H1 (cell line): ENCODE measurements at regions not wholly inside any gene's neighbourhood (a gene's known extent, or its start where the extent isn't known, plus 50 kb on each side); places are given as distances from the start of the nearest gene placed in this dataset.

Source experiments
- CTCF ChIA-PET: fragments of 300-600 bp; sonication (Branson Sonifier 250); formaldehyde crosslinking; loops from one replicate; lab custom pipeline; 2021; ENCODE audit not compliant: partially characterized antibody; lab: Charles Lee
- POLR2A ChIA-PET: fragments of 300-600 bp; sonication (Branson Sonifier 250); formaldehyde crosslinking; loops from one replicate; lab custom pipeline; 2021; ENCODE audit warnings: inconsistent platforms; ENCODE audit not compliant: partially characterized antibody; lab: Charles Lee
- DNase-seq, 2 experiments: peaks; one replicate each; pipeline versions ENCODE4 v3.0.0 to v3.0.0-alpha.2; 2010 to 2022; ENCODE audit warnings: low spot score in 2 of 2, low read depth in 1 of 2, mixed read lengths in 1 of 2
- FAIRE-seq: peaks from 2 replicates; lab custom pipeline; 2011; peaks lifted over from hg19 to GRCh38; lab: Jason Lieb, UNC
- H2AFZ ChIP-seq: 2 replicates; pipeline ENCODE4 v1.8.1; 2012; ENCODE audit warnings: low read length, inconsistent platforms
- H2AK5ac ChIP-seq: 2 replicates; pipeline ENCODE4 v1.6.1; 2013; ENCODE audit warnings: low read depth, low read length
- H2BK120ac ChIP-seq: replicated peaks from 2 replicates; pipeline ENCODE3; 2013; ENCODE audit warnings: low read depth, low read length, inconsistent platforms
- H2BK12ac ChIP-seq: 2 replicates; pipeline ENCODE4 v1.6.1; 2013; ENCODE audit warnings: low read depth, low read length
- H2BK15ac ChIP-seq: 2 replicates; pipeline ENCODE4 v1.6.1; 2013; ENCODE audit warnings: low read length
- H2BK20ac ChIP-seq: 2 replicates; pipeline ENCODE4 v1.6.1; 2013; ENCODE audit warnings: low read length
- H2BK5ac ChIP-seq: 2 replicates; pipeline ENCODE4 v1.6.1; 2013; ENCODE audit warnings: low read depth, low read length
- H3K14ac ChIP-seq: 2 replicates; pipeline ENCODE4 v1.6.1; 2013; ENCODE audit warnings: inconsistent platforms; ENCODE audit not compliant: insufficient read length
- H3K18ac ChIP-seq: 2 replicates; pipeline ENCODE4 v1.6.1; 2013; ENCODE audit warnings: low read length; ENCODE audit errors: extremely low read depth
- H3K23ac ChIP-seq: 2 replicates; pipeline ENCODE4 v1.6.1; 2013; ENCODE audit warnings: inconsistent platforms; ENCODE audit not compliant: insufficient read length
- H3K23me2 ChIP-seq: 2 replicates; pipeline ENCODE4 v1.6.1; 2013; ENCODE audit warnings: low read depth, low read length
- H3K27ac ChIP-seq: 2 replicates; pipeline ENCODE4 v1.6.1; 2011; ENCODE audit warnings: low read depth, low read length, inconsistent platforms
- H3K27me3 ChIP-seq, 4 experiments: replicated peaks in 1 of 4; 1 replicate in 1 of 4; 2 replicates in 3 of 4; pipeline versions ENCODE4 v1.6.1 to v1.8.1; 2011 to 2013; ENCODE audit warnings: low read length in 3 of 4, mild to moderate bottlenecking in 3 of 4, inconsistent platforms in 2 of 4, mixed read lengths in 2 of 4, moderate library complexity in 1 of 4; ENCODE audit not compliant: control insufficient read depth in 3 of 4, insufficient read depth in 3 of 4; ENCODE audit errors: extremely low read depth in 1 of 4
- H3K36me3 ChIP-seq, 4 experiments: 2 replicates each; pipeline versions ENCODE4 v1.6.1 to v1.8.1; 2011 to 2013; ENCODE audit warnings: mild to moderate bottlenecking in 4 of 4, low read length in 3 of 4, moderate library complexity in 2 of 4, control low read depth in 1 of 4, inconsistent platforms in 1 of 4; ENCODE audit not compliant: insufficient read depth in 4 of 4, control insufficient read depth in 2 of 4
- H3K4ac ChIP-seq: replicated peaks from 2 replicates; pipeline ENCODE3; 2013; ENCODE audit warnings: low read length, low read depth, mixed read lengths, inconsistent platforms; ENCODE audit not compliant: insufficient read length
- H3K4me1 ChIP-seq, 4 experiments: replicated peaks in 1 of 4; 1 replicate in 1 of 4; 2 replicates in 3 of 4; pipeline versions ENCODE4 v1.6.1 to v1.8.1; 2011 to 2013; ENCODE audit warnings: low read length in 3 of 4, inconsistent platforms in 2 of 4, mixed read lengths in 1 of 4; ENCODE audit not compliant: insufficient read depth in 4 of 4, control insufficient read depth in 3 of 4
- H3K4me2 ChIP-seq, 2 experiments: 2 replicates each; pipeline versions ENCODE4 v1.6.1 to v1.8.1; 2011 to 2013; ENCODE audit warnings: low read depth in 2 of 2, low read length in 2 of 2, control low read depth in 1 of 2, inconsistent platforms in 1 of 2, mild to moderate bottlenecking in 1 of 2; ENCODE audit not compliant: insufficient read depth in 1 of 2
- H3K4me3 ChIP-seq, 4 experiments: fragments of 200-600, 300-600 bp in 1 of 4; sonication (generic), shearing (Covaris generic), sonication (Bioruptor Twin) in 1 of 4; 2 replicates each; pipeline versions ENCODE4 v1.5.1 to v1.8.1; 2011 to 2016; ENCODE audit warnings: low read length in 4 of 4, low read depth in 3 of 4, control low read depth in 2 of 4, inconsistent platforms in 2 of 4, mild to moderate bottlenecking in 2 of 4, mixed read lengths in 1 of 4, moderate library complexity in 1 of 4; ENCODE audit not compliant: insufficient read depth in 2 of 4; ENCODE audit errors: extremely low read depth in 1 of 4
- H3K56ac ChIP-seq: replicated peaks from 2 replicates; pipeline ENCODE3; 2013; ENCODE audit warnings: low read depth, mild to moderate bottlenecking, mixed read lengths, low read length, inconsistent platforms; ENCODE audit not compliant: insufficient read length
- H3K79me1 ChIP-seq: 2 replicates; pipeline ENCODE4 v1.6.1; 2013; ENCODE audit warnings: low read depth, low read length, control low read depth
- H3K79me2 ChIP-seq, 2 experiments: 2 replicates each; pipeline versions ENCODE4 v1.6.1 to v1.8.1; 2012 to 2013; ENCODE audit warnings: low read length in 2 of 2, mild to moderate bottlenecking in 2 of 2, inconsistent platforms in 1 of 2; ENCODE audit not compliant: insufficient read depth in 2 of 2, control insufficient read depth in 1 of 2
- H3K9ac ChIP-seq, 4 experiments: replicated peaks in 1 of 4; 1 replicate in 1 of 4; 2 replicates in 3 of 4; pipeline versions ENCODE4 v1.6.1 to v1.8.1; 2011 to 2013; ENCODE audit warnings: low read depth in 3 of 4, low read length in 3 of 4, control low read depth in 2 of 4, mild to moderate bottlenecking in 2 of 4, moderate library complexity in 2 of 4, inconsistent platforms in 1 of 4; ENCODE audit errors: extremely low read depth in 1 of 4
- H3K9me3 ChIP-seq, 2 experiments: 2 replicates each; pipeline versions ENCODE4 v1.6.1 to v1.8.1; 2012 to 2013; ENCODE audit warnings: mild to moderate bottlenecking in 2 of 2, moderate library complexity in 2 of 2, control low read depth in 1 of 2, inconsistent platforms in 1 of 2, low read depth in 1 of 2, low read length in 1 of 2, mixed read lengths in 1 of 2; ENCODE audit not compliant: insufficient read depth in 2 of 2
- H4K20me1 ChIP-seq, 2 experiments: replicated peaks in 1 of 2; 2 replicates each; pipeline versions ENCODE3 to v1.8.1; 2011 to 2013; ENCODE audit warnings: inconsistent platforms in 2 of 2, low read length in 2 of 2, mild to moderate bottlenecking in 1 of 2; ENCODE audit not compliant: insufficient read depth in 2 of 2, control insufficient read depth in 1 of 2
- H4K5ac ChIP-seq: 2 replicates; pipeline ENCODE4 v1.6.1; 2013; ENCODE audit warnings: low read length, low read depth, mixed read lengths, inconsistent platforms; ENCODE audit not compliant: insufficient read length
- H4K8ac ChIP-seq: 2 replicates; pipeline ENCODE4 v1.8.0; 2013; ENCODE audit warnings: mild to moderate bottlenecking, moderate library complexity, low read length, inconsistent platforms; ENCODE audit not compliant: insufficient read depth; ENCODE audit errors: extremely low read depth
- H4K91ac ChIP-seq: replicated peaks from 2 replicates; pipeline ENCODE3; 2013; ENCODE audit warnings: low read length, mixed read lengths, inconsistent platforms; ENCODE audit not compliant: insufficient read length
- WGBS, 2 experiments: shearing (Covaris generic) in 1 of 2; methylation state at CpG; one replicate each; pipeline versions ENCODE4 v1.1.6 to v1.1.7; 2013 to 2015; ENCODE audit warnings: low lambda C conversion rate in 2 of 2, mixed read lengths in 2 of 2, inconsistent platforms in 1 of 2, low coverage in 1 of 2, missing lambda C conversion rate in 1 of 2; ENCODE audit not compliant: insufficient replicate concordance in 2 of 2, insufficient coverage in 1 of 2, insufficient read length in 1 of 2; ENCODE audit errors: extremely low coverage in 1 of 2, missing lambda C conversion rate in 1 of 2; 5-methylcytosine and 5-hydroxymethylcytosine counted together
- TF ChIP-seq, protein P1 (sequence below): fragments of 300-600 bp; sonication (generic); IDR thresholded peaks from 2 replicates; pipeline ENCODE4 v1.7.1; 2012; ENCODE audit warnings: low read length, moderate library complexity, mild to moderate bottlenecking, inconsistent platforms; ENCODE audit not compliant: insufficient replicate concordance

DNA sequence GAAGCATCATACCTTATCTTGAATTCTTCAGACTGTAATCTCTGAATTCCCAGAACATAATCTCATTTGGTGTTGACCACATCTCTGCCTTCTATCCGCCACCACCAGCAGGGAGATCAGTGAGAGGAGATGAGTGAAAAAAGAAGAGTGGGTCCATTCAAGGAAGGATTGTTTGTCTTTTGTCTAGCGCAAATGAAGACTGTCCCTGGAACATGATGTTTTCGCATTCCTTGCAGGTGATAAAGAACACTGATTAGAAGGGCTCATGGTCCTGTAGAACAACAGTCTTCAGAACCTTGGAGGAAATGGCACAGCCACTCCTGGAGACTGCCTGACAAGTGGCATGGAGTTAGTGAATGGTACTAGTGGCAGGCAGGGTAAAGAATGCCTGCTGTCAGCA, 869.6 kb downstream of the JRKL start:
- POLR2A ChIA-PET: no interaction called here
- no peaks in the 10 kb centered on the region for H3K9me3 ChIP-seq
- no peak for FAIRE-seq
- no peak overlapping the region for H4K8ac ChIP-seq
- no peak overlapping the region; a peak in 1 of 7 replicates for H3K9ac ChIP-seq
- H3K23me2 ChIP-seq: no peaks in the 10 kb centered on the region
- H2BK120ac ChIP-seq: no peak overlapping the region
- H2BK5ac ChIP-seq: no peak overlapping the region
- H2BK12ac ChIP-seq: no peak overlapping the region
- no peaks in the 10 kb centered on the region for H4K20me1 ChIP-seq
- H2BK15ac ChIP-seq: no peak overlapping the region
- H3K79me1 ChIP-seq: no peaks in the 10 kb centered on the region
- no peak overlapping the region for H3K4me2 ChIP-seq
- no peaks in the 10 kb centered on the region for H3K4me1 ChIP-seq
- H2AFZ ChIP-seq: no peak overlapping the region
- 93% methylated on average over 3 of the region's 3 CpGs; no CpG with 5 or more reads in 1 of the 2 experiments for WGBS, 2 experiments
- H3K23ac ChIP-seq: no peak overlapping the region
- no peak overlapping the region for H2AK5ac ChIP-seq
- no peaks in the 10 kb centered on the region for H3K36me3 ChIP-seq
- H3K27ac ChIP-seq: no peak overlapping the region
- no peak overlapping the region for H3K4ac ChIP-seq
- no peak overlapping the region for H3K4me3 ChIP-seq
- no peak overlapping the region for H3K18ac ChIP-seq
- H4K91ac ChIP-seq: no peak overlapping the region
- no peaks in the 10 kb centered on the region for H3K79me2 ChIP-seq
- H3K14ac ChIP-seq: no peak overlapping the region
- H3K56ac ChIP-seq: no peak overlapping the region
- H2BK20ac ChIP-seq: no peak overlapping the region
- no peaks in the 10 kb centered on the region for H3K27me3 ChIP-seq
- CTCF ChIA-PET: no interaction called here
- no peak overlapping the region for H4K5ac ChIP-seq
- no peak for DNase-seq
- TF ChIP-seq, protein P1, sequence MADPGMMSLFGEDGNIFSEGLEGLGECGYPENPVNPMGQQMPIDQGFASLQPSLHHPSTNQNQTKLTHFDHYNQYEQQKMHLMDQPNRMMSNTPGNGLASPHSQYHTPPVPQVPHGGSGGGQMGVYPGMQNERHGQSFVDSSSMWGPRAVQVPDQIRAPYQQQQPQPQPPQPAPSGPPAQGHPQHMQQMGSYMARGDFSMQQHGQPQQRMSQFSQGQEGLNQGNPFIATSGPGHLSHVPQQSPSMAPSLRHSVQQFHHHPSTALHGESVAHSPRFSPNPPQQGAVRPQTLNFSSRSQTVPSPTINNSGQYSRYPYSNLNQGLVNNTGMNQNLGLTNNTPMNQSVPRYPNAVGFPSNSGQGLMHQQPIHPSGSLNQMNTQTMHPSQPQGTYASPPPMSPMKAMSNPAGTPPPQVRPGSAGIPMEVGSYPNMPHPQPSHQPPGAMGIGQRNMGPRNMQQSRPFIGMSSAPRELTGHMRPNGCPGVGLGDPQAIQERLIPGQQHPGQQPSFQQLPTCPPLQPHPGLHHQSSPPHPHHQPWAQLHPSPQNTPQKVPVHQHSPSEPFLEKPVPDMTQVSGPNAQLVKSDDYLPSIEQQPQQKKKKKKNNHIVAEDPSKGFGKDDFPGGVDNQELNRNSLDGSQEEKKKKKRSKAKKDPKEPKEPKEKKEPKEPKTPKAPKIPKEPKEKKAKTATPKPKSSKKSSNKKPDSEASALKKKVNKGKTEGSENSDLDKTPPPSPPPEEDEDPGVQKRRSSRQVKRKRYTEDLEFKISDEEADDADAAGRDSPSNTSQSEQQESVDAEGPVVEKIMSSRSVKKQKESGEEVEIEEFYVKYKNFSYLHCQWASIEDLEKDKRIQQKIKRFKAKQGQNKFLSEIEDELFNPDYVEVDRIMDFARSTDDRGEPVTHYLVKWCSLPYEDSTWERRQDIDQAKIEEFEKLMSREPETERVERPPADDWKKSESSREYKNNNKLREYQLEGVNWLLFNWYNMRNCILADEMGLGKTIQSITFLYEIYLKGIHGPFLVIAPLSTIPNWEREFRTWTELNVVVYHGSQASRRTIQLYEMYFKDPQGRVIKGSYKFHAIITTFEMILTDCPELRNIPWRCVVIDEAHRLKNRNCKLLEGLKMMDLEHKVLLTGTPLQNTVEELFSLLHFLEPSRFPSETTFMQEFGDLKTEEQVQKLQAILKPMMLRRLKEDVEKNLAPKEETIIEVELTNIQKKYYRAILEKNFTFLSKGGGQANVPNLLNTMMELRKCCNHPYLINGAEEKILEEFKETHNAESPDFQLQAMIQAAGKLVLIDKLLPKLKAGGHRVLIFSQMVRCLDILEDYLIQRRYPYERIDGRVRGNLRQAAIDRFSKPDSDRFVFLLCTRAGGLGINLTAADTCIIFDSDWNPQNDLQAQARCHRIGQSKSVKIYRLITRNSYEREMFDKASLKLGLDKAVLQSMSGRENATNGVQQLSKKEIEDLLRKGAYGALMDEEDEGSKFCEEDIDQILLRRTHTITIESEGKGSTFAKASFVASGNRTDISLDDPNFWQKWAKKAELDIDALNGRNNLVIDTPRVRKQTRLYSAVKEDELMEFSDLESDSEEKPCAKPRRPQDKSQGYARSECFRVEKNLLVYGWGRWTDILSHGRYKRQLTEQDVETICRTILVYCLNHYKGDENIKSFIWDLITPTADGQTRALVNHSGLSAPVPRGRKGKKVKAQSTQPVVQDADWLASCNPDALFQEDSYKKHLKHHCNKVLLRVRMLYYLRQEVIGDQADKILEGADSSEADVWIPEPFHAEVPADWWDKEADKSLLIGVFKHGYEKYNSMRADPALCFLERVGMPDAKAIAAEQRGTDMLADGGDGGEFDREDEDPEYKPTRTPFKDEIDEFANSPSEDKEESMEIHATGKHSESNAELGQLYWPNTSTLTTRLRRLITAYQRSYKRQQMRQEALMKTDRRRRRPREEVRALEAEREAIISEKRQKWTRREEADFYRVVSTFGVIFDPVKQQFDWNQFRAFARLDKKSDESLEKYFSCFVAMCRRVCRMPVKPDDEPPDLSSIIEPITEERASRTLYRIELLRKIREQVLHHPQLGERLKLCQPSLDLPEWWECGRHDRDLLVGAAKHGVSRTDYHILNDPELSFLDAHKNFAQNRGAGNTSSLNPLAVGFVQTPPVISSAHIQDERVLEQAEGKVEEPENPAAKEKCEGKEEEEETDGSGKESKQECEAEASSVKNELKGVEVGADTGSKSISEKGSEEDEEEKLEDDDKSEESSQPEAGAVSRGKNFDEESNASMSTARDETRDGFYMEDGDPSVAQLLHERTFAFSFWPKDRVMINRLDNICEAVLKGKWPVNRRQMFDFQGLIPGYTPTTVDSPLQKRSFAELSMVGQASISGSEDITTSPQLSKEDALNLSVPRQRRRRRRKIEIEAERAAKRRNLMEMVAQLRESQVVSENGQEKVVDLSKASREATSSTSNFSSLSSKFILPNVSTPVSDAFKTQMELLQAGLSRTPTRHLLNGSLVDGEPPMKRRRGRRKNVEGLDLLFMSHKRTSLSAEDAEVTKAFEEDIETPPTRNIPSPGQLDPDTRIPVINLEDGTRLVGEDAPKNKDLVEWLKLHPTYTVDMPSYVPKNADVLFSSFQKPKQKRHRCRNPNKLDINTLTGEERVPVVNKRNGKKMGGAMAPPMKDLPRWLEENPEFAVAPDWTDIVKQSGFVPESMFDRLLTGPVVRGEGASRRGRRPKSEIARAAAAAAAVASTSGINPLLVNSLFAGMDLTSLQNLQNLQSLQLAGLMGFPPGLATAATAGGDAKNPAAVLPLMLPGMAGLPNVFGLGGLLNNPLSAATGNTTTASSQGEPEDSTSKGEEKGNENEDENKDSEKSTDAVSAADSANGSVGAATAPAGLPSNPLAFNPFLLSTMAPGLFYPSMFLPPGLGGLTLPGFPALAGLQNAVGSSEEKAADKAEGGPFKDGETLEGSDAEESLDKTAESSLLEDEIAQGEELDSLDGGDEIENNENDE: no peak
